Sigmoid colon (tissue), 6 donors: ENCODE measurements at regions not wholly inside any gene's neighbourhood (a gene's known extent, or its start where the extent isn't known, plus 50 kb on each side); places are given as distances from the start of the nearest gene placed in this dataset.
A peak's percentile ranks its signal among the peaks of the same experiment; 100 is the strongest.

ENCODE experiments used
- DNase-seq: peaks from one replicate; pipeline ENCODE4 v3.0.0-alpha.2; 2019
- H3K27ac ChIP-seq, 4 donors: fragments of 200-600 bp; sonication (generic); one replicate each; pipeline ENCODE4 v1.5.1; 2016 to 2019; ENCODE audit warnings: mild to moderate bottlenecking in 1 of 4
- H3K27me3 ChIP-seq, 3 donors: fragments of 200-600 bp; sonication (generic); one replicate each; pipeline ENCODE4 v1.5.1; 2019; ENCODE audit warnings: mild to moderate bottlenecking in 1 of 3
- H3K36me3 ChIP-seq, 4 donors: fragments of 200-600 bp; sonication (generic); one replicate each; pipeline ENCODE4 v1.5.1; 2016 to 2019
- H3K4me1 ChIP-seq, 4 donors: fragments of 200-600 bp; sonication (generic); one replicate each; pipeline ENCODE4 v1.5.1; 2017 to 2019
- H3K4me3 ChIP-seq, 4 donors: fragments of 200-600 bp; sonication (generic); one replicate each; pipeline ENCODE4 v1.5.1; 2017 to 2019; ENCODE audit warnings: mild to moderate bottlenecking in 2 of 4, moderate library complexity in 1 of 4
- H3K9me3 ChIP-seq, 4 donors: fragments of 200-600 bp in 3 of 4; sonication (generic) in 3 of 4; one replicate each; pipeline versions ENCODE4 v1.5.1 to v1.6.1; 2013 to 2019
- CTCF ChIP-seq, 4 experiments: fragments of 450-650 bp in 3 of 4; fragments of 200-600 bp in 1 of 4; IDR thresholded peaks; one replicate each; pipeline ENCODE4 v1.5.1; 2016 to 2019; ENCODE audit warnings: antibody characterized with exemption in 4 of 4, mild to moderate bottlenecking in 3 of 4, moderate library complexity in 2 of 4
- EP300 ChIP-seq, 4 donors: sonication (generic); formaldehyde crosslinking; IDR thresholded peaks; one replicate each; pipeline ENCODE4 v1.6.1; 2017; ENCODE audit warnings: antibody characterized with exemption in 4 of 4
- POLR2A ChIP-seq, 2 donors: fragments of 450-650 bp; IDR thresholded peaks; one replicate each; pipeline ENCODE4 v1.6.1; 2016; ENCODE audit warnings: antibody characterized with exemption in 2 of 2, mild to moderate bottlenecking in 2 of 2, moderate library complexity in 2 of 2
- POLR2AphosphoS5 ChIP-seq, 4 donors: sonication (generic); formaldehyde crosslinking; IDR thresholded peaks; one replicate each; pipeline ENCODE4 v1.6.1; 2017; ENCODE audit warnings: antibody characterized with exemption in 4 of 4
- whole genome bisulfite sequencing, 2 donors: extraction: QIAGEN DNeasy Blood & Tissue Kit; methylation state at CpG; one replicate each; pipeline ENCODE4 v1.1.7; 2013; 5-methylcytosine and 5-hydroxymethylcytosine counted together
- intact Hi-C: fragments of 100-400 bp; cut with DNase I; formaldehyde crosslinking; loops from one replicate; pipeline ENCODE4 v1.15.1; 2023
- donor health status: healthy with polysubstance abuse.
- donor health status: healthy.

- intact Hi-C loops, result no loop called here
- H3K27ac ChIP-seq, result no peak overlapping the region
- TF ChIP-seq EP300 (IDR thresholded peaks at IDR 0.05) (no peak), POLR2AphosphoS5 (IDR thresholded peaks at IDR 0.05) (no peak), CTCF (IDR thresholded peaks at IDR 0.05) (no peak), POLR2A (IDR thresholded peaks at IDR 0.05) (no peak)
- WGBS, 2 donors, result 76% methylated on average over 5 of the region's 5 CpGs
- H3K9me3 ChIP-seq, result no peaks in the 10 kb centered on the region
- H3K4me1 ChIP-seq, result peaks cover 0 to 4% (median 2%) of the 10 kb centered on the region in 4 donors
- no peaks in the 10 kb centered on the region for H3K27me3 ChIP-seq
- H3K36me3 ChIP-seq, result no peaks in the 10 kb centered on the region
- no peak for DNase-seq
- no peak overlapping the region for H3K4me3 ChIP-seq
Observed at GRCh38 chr6:146957181-146958093, 246.8 kb upstream of the STXBP5 start.

- intact Hi-C loops, result no loop called here
- DNase-seq, result no peak
- Histone ChIP-seq H3K4me1 (peaks cover 0 to 5% (median 2%) of the 10 kb centered on the region in 4 donors), H3K9me3 (peaks cover 0 to 13% (median 2%) of the 10 kb centered on the region in 4 donors), H3K27ac (no peak overlapping the region), H3K36me3 (no peaks in the 10 kb centered on the region), H3K27me3 (no peaks in the 10 kb centered on the region), H3K4me3 (no peak overlapping the region)
- WGBS, 2 donors, result 92 to 97% methylated on average over 1 of the region's 1 CpG
- no peak for TF ChIP-seq EP300 (IDR thresholded peaks at IDR 0.05)
Observed at GRCh38 chr6:146961831-146962230, 242.4 kb upstream of the STXBP5 start.

- Histone ChIP-seq H3K9me3 (peaks cover 0 to 13% (median 2%) of the 10 kb centered on the region in 4 donors), H3K4me3 (no peak overlapping the region), H3K27me3 (no peaks in the 10 kb centered on the region), H3K27ac (no peak overlapping the region), H3K36me3 (no peaks in the 10 kb centered on the region), H3K4me1 (peaks cover 0 to 5% (median 2%) of the 10 kb centered on the region in 4 donors)
- intact Hi-C loops, result no loop called here
- WGBS, 2 donors, result 88% methylated on average over 2 of the region's 2 CpGs
- DNase-seq, result no peak
- TF ChIP-seq EP300 (IDR thresholded peaks at IDR 0.05) (no peak), POLR2AphosphoS5 (IDR thresholded peaks at IDR 0.05) (peak in 1 of 4 donors; percentile 37)
Observed at GRCh38 chr6:146962329-146962728, 241.9 kb upstream of the STXBP5 start.

- TF ChIP-seq POLR2A (IDR thresholded peaks at IDR 0.05), result no peak
- no peak for TF ChIP-seq CTCF (IDR thresholded peaks at IDR 0.05)
- no peak for TF ChIP-seq EP300 (IDR thresholded peaks at IDR 0.05)
- TF ChIP-seq POLR2AphosphoS5 (IDR thresholded peaks at IDR 0.05), result no peak
- WGBS, 2 donors, result 91 to 96% methylated on average over 1 of the region's 1 CpG
- H3K4me1 ChIP-seq, result peaks cover 0 to 14% (median 2%) of the 10 kb centered on the region in 4 donors
- peaks cover 0 to 13% (median 2%) of the 10 kb centered on the region in 4 donors for H3K9me3 ChIP-seq
- no peaks in the 10 kb centered on the region for H3K27me3 ChIP-seq
- intact Hi-C loops, result no loop called here
- no peak for DNase-seq
- H3K4me3 ChIP-seq, result no peak overlapping the region
- no peak overlapping the region for H3K27ac ChIP-seq
- H3K36me3 ChIP-seq, result no peaks in the 10 kb centered on the region
Observed at GRCh38 chr6:146965110-146965689, 239.0 kb upstream of the STXBP5 start.

- no peak for DNase-seq
- no peak overlapping the region for H3K4me3 ChIP-seq
- TF ChIP-seq EP300 (IDR thresholded peaks at IDR 0.05) (no peak), POLR2AphosphoS5 (IDR thresholded peaks at IDR 0.05) (no peak), POLR2A (IDR thresholded peaks at IDR 0.05) (no peak), CTCF (IDR thresholded peaks at IDR 0.05) (no peak)
- peaks cover 0 to 9% (median 0%) of the 10 kb centered on the region in 4 donors for H3K4me1 ChIP-seq
- 24 to 57% methylated on average over 4 of the region's 4 CpGs for WGBS, 2 donors
- no peak overlapping the region for H3K27ac ChIP-seq
- H3K27me3 ChIP-seq, result no peaks in the 10 kb centered on the region
- intact Hi-C loops, result no loop called here
- H3K9me3 ChIP-seq, result peaks cover 0 to 13% (median 1%) of the 10 kb centered on the region in 4 donors
- no peaks in the 10 kb centered on the region for H3K36me3 ChIP-seq
Observed at GRCh38 chr6:146968041-146968760, 236.0 kb upstream of the STXBP5 start.
